HEK293 (cell line): ENCODE measurements at regions not wholly inside any gene's neighbourhood (a gene's known extent, or its start where the extent isn't known, plus 50 kb on each side); places are given as distances from the start of the nearest gene placed in this dataset.

Source experiments
- ELK4 ChIP-seq: IDR thresholded peaks from 2 replicates; pipeline ENCODE4 v1.6.1; 2011; ENCODE audit warnings: mild to moderate bottlenecking, low read depth, low read length, borderline replicate concordance
- HOXA7 ChIP-seq: sonication (generic); formaldehyde crosslinking; IDR thresholded peaks from 2 replicates; pipeline ENCODE4 v1.8.1; 2022; ENCODE audit warnings: missing genetic modification reagents, borderline replicate concordance
- HOXD13 ChIP-seq: sonication (generic); formaldehyde crosslinking; IDR thresholded peaks from 2 replicates; pipeline ENCODE4 v1.8.0; 2022; ENCODE audit warnings: missing genetic modification reagents, borderline replicate concordance
- MEIS1 ChIP-seq: sonication (generic); formaldehyde crosslinking; IDR thresholded peaks from 2 replicates; pipeline ENCODE4 v1.8.1; 2022; ENCODE audit warnings: missing genetic modification reagents, mild to moderate bottlenecking, borderline replicate concordance
- MYNN ChIP-seq: fragments of 450-650 bp; formaldehyde crosslinking; IDR thresholded peaks from 2 replicates; pipeline ENCODE4 v1.5.1; 2016; ENCODE audit warnings: missing biosample characterization, missing genetic modification characterization, borderline replicate concordance
- MZF1 ChIP-seq: fragments of 450-650 bp; formaldehyde crosslinking; IDR thresholded peaks from 2 replicates; pipeline ENCODE4 v1.5.1; 2017; ENCODE audit warnings: missing biosample characterization, missing genetic modification characterization, borderline replicate concordance
- PRDM6 ChIP-seq: fragments of 450-650 bp; formaldehyde crosslinking; IDR thresholded peaks from 2 replicates; pipeline ENCODE4 v1.5.1; 2017; ENCODE audit warnings: missing biosample characterization, missing genetic modification characterization
- TRIM28 ChIP-seq: IDR thresholded peaks from 2 replicates; pipeline ENCODE4 v1.6.1; 2011; ENCODE audit warnings: low read length, control low read depth, borderline replicate concordance
- ZBTB44 ChIP-seq: fragments of 450-650 bp; IDR thresholded peaks from 2 replicates; pipeline ENCODE4 v1.5.1; 2018; ENCODE audit warnings: missing biosample characterization, mild to moderate bottlenecking, missing genetic modification characterization
- ZEB2 ChIP-seq: fragments of 450-650 bp; formaldehyde crosslinking; IDR thresholded peaks from 2 replicates; pipeline ENCODE4 v1.5.1; 2016; ENCODE audit warnings: missing biosample characterization, missing genetic modification characterization
- ZFP3 ChIP-seq: fragments of 450-650 bp; formaldehyde crosslinking; IDR thresholded peaks from 2 replicates; pipeline ENCODE4 v1.5.1; 2016; ENCODE audit warnings: low read depth, missing biosample characterization, missing genetic modification characterization
- ZIC2 ChIP-seq: fragments of 450-650 bp; formaldehyde crosslinking; IDR thresholded peaks from 2 replicates; pipeline ENCODE4 v1.5.1; 2016; ENCODE audit warnings: missing biosample characterization, missing genetic modification characterization
- ZNF10 ChIP-seq: fragments of 450-650 bp; formaldehyde crosslinking; IDR thresholded peaks from 2 replicates; pipeline ENCODE4 v1.5.1; 2017; ENCODE audit warnings: missing biosample characterization, missing genetic modification characterization
- ZNF18 ChIP-seq: fragments of 450-650 bp; formaldehyde crosslinking; IDR thresholded peaks from 2 replicates; pipeline ENCODE4 v1.5.1; 2016; ENCODE audit warnings: missing biosample characterization, missing genetic modification characterization
- ZNF2 ChIP-seq: fragments of 450-650 bp; formaldehyde crosslinking; IDR thresholded peaks from 2 replicates; pipeline ENCODE4 v1.5.1; 2016; ENCODE audit warnings: missing biosample characterization, missing genetic modification characterization
- ZNF26 ChIP-seq: fragments of 450-650 bp; formaldehyde crosslinking; IDR thresholded peaks from 2 replicates; pipeline ENCODE4 v1.5.1; 2016; ENCODE audit warnings: missing biosample characterization, missing genetic modification characterization
- ZNF274 ChIP-seq, 2 experiments: fragments of 200-500 bp in 1 of 2; fragments of 450-650 bp in 1 of 2; sonication (Bioruptor generic) in 1 of 2; formaldehyde crosslinking in 1 of 2; IDR thresholded peaks; 2 replicates each; pipeline versions ENCODE4 v1.5.1 to v1.6.1; 2014 to 2016; ENCODE audit warnings: borderline replicate concordance in 1 of 2, inconsistent platforms in 1 of 2, low read length in 1 of 2, missing biosample characterization in 1 of 2, missing genetic modification characterization in 1 of 2
- ZNF354C ChIP-seq: fragments of 450-650 bp; formaldehyde crosslinking; IDR thresholded peaks from 2 replicates; pipeline ENCODE4 v1.5.1; 2016; ENCODE audit warnings: missing biosample characterization, missing genetic modification characterization, low read depth, borderline replicate concordance
- ZNF362 ChIP-seq: fragments of 450-650 bp; formaldehyde crosslinking; IDR thresholded peaks from 2 replicates; pipeline ENCODE4 v1.5.1; 2016; ENCODE audit warnings: missing biosample characterization, missing genetic modification characterization
- ZNF514 ChIP-seq: fragments of 450-650 bp; formaldehyde crosslinking; IDR thresholded peaks from 2 replicates; pipeline ENCODE4 v1.5.1; 2016; ENCODE audit warnings: missing biosample characterization, missing genetic modification characterization
- ZNF555 ChIP-seq: fragments of 450-650 bp; formaldehyde crosslinking; conservative IDR thresholded peaks from 2 replicates; pipeline ENCODE4 v1.5.1; 2017; ENCODE audit warnings: missing biosample characterization, mild to moderate bottlenecking, missing genetic modification characterization, inconsistent platforms
- ZNF580 ChIP-seq: fragments of 450-650 bp; formaldehyde crosslinking; IDR thresholded peaks from 2 replicates; pipeline ENCODE4 v1.5.1; 2016; ENCODE audit warnings: missing biosample characterization, missing genetic modification characterization
- ZNF596 ChIP-seq: fragments of 450-650 bp; IDR thresholded peaks from 2 replicates; pipeline ENCODE4 v1.5.0; 2018; ENCODE audit warnings: missing biosample characterization, mild to moderate bottlenecking, missing genetic modification characterization, moderate library complexity
- ZNF639 ChIP-seq: fragments of 450-650 bp; formaldehyde crosslinking; IDR thresholded peaks from 2 replicates; pipeline ENCODE4 v1.5.1; 2016; ENCODE audit warnings: missing biosample characterization, missing genetic modification characterization
- ZNF658 ChIP-seq: fragments of 450-650 bp; formaldehyde crosslinking; IDR thresholded peaks from 2 replicates; pipeline ENCODE4; 2016; ENCODE audit warnings: missing biosample characterization, missing genetic modification characterization
- ZSCAN4 ChIP-seq: fragments of 450-650 bp; formaldehyde crosslinking; IDR thresholded peaks from 2 replicates; pipeline ENCODE4 v1.5.1; 2017; ENCODE audit warnings: missing biosample characterization, missing genetic modification characterization
- ZXDB ChIP-seq: fragments of 450-650 bp; formaldehyde crosslinking; IDR thresholded peaks from 2 replicates; pipeline ENCODE4 v1.5.1; 2016; ENCODE audit warnings: missing biosample characterization, missing genetic modification characterization

GRCh38 chr20:51934301-51935002, 132.1 kb upstream of the SALL4 start (continued):
- TF ChIP-seq ZBTB44 (tag by site-specific recombination) (peak; percentile 96), MYNN (tag by site-specific recombination) (no peak), HOXA7 (no peak), ZEB2 (tag by site-specific recombination) (peak; percentile 66; the same call in 1 of the 2 replicates), HOXD13 (CRISPR knock-in tag) (peak; percentile 84; the same call in 1 of the 2 replicates), MZF1 (peak; percentile 74; the same call in 1 of the 2 replicates), ZNF658 (tag by site-specific recombination) (no peak), ZNF362 (no peak), ZNF639 (tag by site-specific recombination) (peak; percentile 75), ZNF2 (tag by site-specific recombination) (peak; percentile 61; the same call in 1 of the 2 replicates), ZNF10 (tag by site-specific recombination) (peak; percentile 86), ZXDB (tag by site-specific recombination) (peak; percentile 84), ZNF580 (tag by site-specific recombination) (0 out of 2 replicates have a peak, but pooled peaks have one; percentile 29), ZNF555 (no peak), MEIS1 (CRISPR knock-in tag) (0 out of 2 replicates have a peak, but pooled peaks have one; percentile 21), ZNF596 (tag by site-specific recombination) (peak; percentile 61), ZIC2 (peak; percentile 70), TRIM28 (peak; percentile 91), ZNF18 (tag by site-specific recombination) (peak; percentile 89), ZNF514 (no peak), PRDM6 (tag by site-specific recombination) (peak; percentile 99), ELK4 (no peak), ZFP3 (tag by site-specific recombination) (no peak), ZNF26 (tag by site-specific recombination) (no peak), ZNF274 (IDR thresholded peaks at IDR 0.05; ENCODE audit: low read length) (no peak), ZNF274 (tag by site-specific recombination; IDR thresholded peaks at IDR 0.05; ENCODE audit: borderline replicate concordance) (no peak), ZNF354C (tag by site-specific recombination) (no peak), ZSCAN4 (tag by site-specific recombination) (no peak)
